DOHH2 (cell line): ENCODE measurements at regions not wholly inside any gene's neighbourhood (a gene's known extent, or its start where the extent isn't known, plus 50 kb on each side); places are given as distances from the start of the nearest gene placed in this dataset.

ENCODE experiments used
- H3F3A ChIP-seq: fragments of 200-600 bp; sonication (generic), shearing (Covaris generic); 2 replicates; pipeline ENCODE4 v1.6.0; 2016; ENCODE audit warnings: antibody characterized with exemption, mild to moderate bottlenecking; ENCODE audit not compliant: control insufficient read depth, insufficient read depth
- H3K27ac ChIP-seq: fragments of 200-600 bp; sonication (generic); 2 replicates; pipeline ENCODE4 v1.5.1; 2014; ENCODE audit warnings: low read depth, mild to moderate bottlenecking, low read length, moderate library complexity
- H3K27me3 ChIP-seq: fragments of 200-600 bp; sonication (generic); 2 replicates; pipeline ENCODE4 v1.6.1; 2014; ENCODE audit warnings: mild to moderate bottlenecking, low read length, mixed read lengths; ENCODE audit not compliant: control insufficient read depth
- H3K36me3 ChIP-seq: fragments of 200-600 bp; sonication (generic); 2 replicates; pipeline ENCODE4 v1.6.1; 2014; ENCODE audit warnings: mild to moderate bottlenecking, low read length, moderate library complexity, mixed read lengths; ENCODE audit not compliant: control insufficient read depth
- H3K4me1 ChIP-seq: fragments of 200-600 bp; sonication (generic); 2 replicates; pipeline ENCODE4 v1.6.1; 2014; ENCODE audit warnings: mild to moderate bottlenecking, low read length, mixed read lengths; ENCODE audit not compliant: control insufficient read depth
- H3K4me2 ChIP-seq: fragments of 200-600 bp; sonication (generic); 2 replicates; pipeline ENCODE4 v1.6.0; 2014; ENCODE audit warnings: mild to moderate bottlenecking, low read length, moderate library complexity
- H3K4me3 ChIP-seq: fragments of 200-600 bp; sonication (generic); 2 replicates; pipeline ENCODE4 v1.5.1; 2014; ENCODE audit warnings: mild to moderate bottlenecking, low read length, mixed read lengths
- H3K79me2 ChIP-seq: fragments of 200-600 bp; sonication (generic); 2 replicates; pipeline ENCODE4 v1.6.1; 2014; ENCODE audit warnings: mild to moderate bottlenecking, low read length, mixed read lengths; ENCODE audit not compliant: control insufficient read depth
- H3K9me2 ChIP-seq: fragments of 200-600 bp; sonication (generic); replicated peaks from 2 replicates; pipeline ENCODE4 v1.6.1; 2014; ENCODE audit warnings: mild to moderate bottlenecking, low read length, mixed read lengths; ENCODE audit not compliant: control insufficient read depth
- H3K9me3 ChIP-seq: fragments of 200-600 bp; sonication (generic); 2 replicates; pipeline ENCODE4 v1.6.1; 2014; ENCODE audit warnings: antibody characterized with exemption, low read length, mixed read lengths; ENCODE audit not compliant: control insufficient read depth, insufficient read depth
- H4K20me1 ChIP-seq: fragments of 200-600 bp; sonication (generic); 2 replicates; pipeline ENCODE4 v1.6.0; 2014; ENCODE audit warnings: low read depth, mild to moderate bottlenecking, antibody characterized with exemption, low read length, moderate library complexity; ENCODE audit not compliant: control insufficient read depth, insufficient read depth
- CTCF ChIP-seq: fragments of 200-600 bp; sonication (generic); IDR thresholded peaks from one replicate; pipeline ENCODE4 v1.5.1; 2014; ENCODE audit warnings: antibody characterized with exemption, mild to moderate bottlenecking, low read depth, low read length; ENCODE audit not compliant: poor library complexity, severe bottlenecking
- EZH2phosphoT487 ChIP-seq: fragments of 200-600 bp; sonication (generic); IDR thresholded peaks from 2 replicates; pipeline ENCODE4 v1.6.1; 2017; ENCODE audit warnings: borderline replicate concordance, mild to moderate bottlenecking, antibody characterized with exemption, low read length, moderate library complexity, mixed read lengths

- no peaks in the 10 kb centered on the region for H3K36me3 ChIP-seq
- H3K4me2 ChIP-seq: no peak overlapping the region
- no peak overlapping the region for H3K4me3 ChIP-seq
- no peaks in the 10 kb centered on the region for H3K79me2 ChIP-seq
- no peaks in the 10 kb centered on the region for H4K20me1 ChIP-seq
- no peak for TF ChIP-seq EZH2phosphoT487
- no peak for TF ChIP-seq CTCF
- no peak overlapping the region for H3K27ac ChIP-seq
- H3K9me3 ChIP-seq: no peaks in the 10 kb centered on the region
- H3K4me1 ChIP-seq: no peaks in the 10 kb centered on the region
- H3F3A ChIP-seq: no peaks in the 10 kb centered on the region
- no peaks in the 10 kb centered on the region for H3K9me2 ChIP-seq
- H3K27me3 ChIP-seq: no peaks in the 10 kb centered on the region
These were observed 118.2 kb downstream of the BOD1 start for GRCh38 chr5:173498286-173498685.

- H3K9me2 ChIP-seq: no peaks in the 10 kb centered on the region
- no peak overlapping the region for H3K4me3 ChIP-seq
- H4K20me1 ChIP-seq: no peaks in the 10 kb centered on the region
- H3K27me3 ChIP-seq: no peaks in the 10 kb centered on the region
- H3K36me3 ChIP-seq: no peaks in the 10 kb centered on the region
- H3K79me2 ChIP-seq: no peaks in the 10 kb centered on the region
- no peak for TF ChIP-seq CTCF
- TF ChIP-seq EZH2phosphoT487: no peak
- no peaks in the 10 kb centered on the region for H3K4me1 ChIP-seq
- H3K9me3 ChIP-seq: no peaks in the 10 kb centered on the region
- H3K27ac ChIP-seq: no peak overlapping the region
- H3K4me2 ChIP-seq: no peak overlapping the region
- H3F3A ChIP-seq: no peaks in the 10 kb centered on the region
These were observed 118.8 kb downstream of the BOD1 start for GRCh38 chr5:173497685-173498084.

- Histone ChIP-seq H3K9me3 (no peaks in the 10 kb centered on the region), H3K36me3 (no peaks in the 10 kb centered on the region), H3K27ac (no peak overlapping the region), H3K79me2 (no peaks in the 10 kb centered on the region), H3K9me2 (no peaks in the 10 kb centered on the region), H3F3A (no peaks in the 10 kb centered on the region), H3K27me3 (0 out of 2 replicates have a peak, but pooled peaks cover 3% of the 10 kb centered on the region), H3K4me1 (no peaks in the 10 kb centered on the region), H3K4me2 (no peak overlapping the region), H3K4me3 (no peak overlapping the region), H4K20me1 (no peaks in the 10 kb centered on the region)
- TF ChIP-seq EZH2phosphoT487: no peak
- TF ChIP-seq CTCF: no peak
These were observed 119.6 kb downstream of the BOD1 start for GRCh38 chr5:173496883-173497255.
